HG03135 (cell line): ENCODE measurements at regions not wholly inside any gene's neighbourhood (a gene's known extent, or its start where the extent isn't known, plus 50 kb on each side); places are given as distances from the start of the nearest gene placed in this dataset.
"Not testable (repeated sequence)": the region's sequence is repeated elsewhere in the genome, so short reads cannot be mapped to it uniquely, and the experiment has no call there.

Experiments
- ATAC-seq: cut with Tn5 transposase; IDR thresholded peaks from one replicate; pipeline ENCODE4 v1.9.1; 2021; ENCODE audit warnings: mild to moderate bottlenecking, moderate library complexity; ENCODE audit not compliant: unreplicated experiment

DNA sequence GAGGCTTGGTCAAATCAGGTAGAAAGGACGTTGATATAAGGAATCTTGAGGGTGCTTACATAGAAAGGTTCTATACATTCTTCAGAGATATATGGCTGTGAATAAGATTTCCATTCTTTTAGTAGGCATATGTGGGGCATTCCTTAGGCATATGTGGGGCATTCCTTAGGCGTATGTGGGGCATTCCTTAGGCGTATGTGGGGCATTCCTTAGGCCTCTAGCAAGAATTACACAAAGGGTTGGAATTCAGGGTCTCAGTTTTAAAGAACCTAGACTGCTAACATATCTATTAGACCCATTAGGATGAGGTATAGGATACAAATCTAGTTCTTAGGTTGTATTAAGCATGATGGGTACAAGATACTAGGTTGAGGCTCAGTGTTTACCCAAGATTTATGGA, 607.8 kb downstream of the SI start:
- ATAC-seq: no peak

DNA sequence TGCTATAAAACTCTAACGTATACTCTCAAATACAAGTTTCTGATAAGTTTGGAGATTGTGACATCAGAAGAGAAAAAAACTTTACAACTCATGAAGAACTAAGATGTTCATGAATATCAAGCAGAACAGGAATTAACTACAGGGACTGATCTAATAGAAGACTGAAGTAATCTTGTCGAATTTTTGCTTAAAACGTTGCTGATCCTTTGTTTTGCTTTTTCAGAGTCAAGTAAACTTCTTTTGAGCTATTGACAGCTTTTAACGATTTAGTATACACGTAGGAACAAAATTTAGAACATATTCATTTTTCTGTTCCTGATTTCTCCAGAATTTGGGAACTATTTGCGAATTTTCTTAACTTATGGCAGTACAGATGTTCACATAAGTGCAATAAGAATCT, 610.2 kb downstream of the SI start:
- no peak for ATAC-seq

DNA sequence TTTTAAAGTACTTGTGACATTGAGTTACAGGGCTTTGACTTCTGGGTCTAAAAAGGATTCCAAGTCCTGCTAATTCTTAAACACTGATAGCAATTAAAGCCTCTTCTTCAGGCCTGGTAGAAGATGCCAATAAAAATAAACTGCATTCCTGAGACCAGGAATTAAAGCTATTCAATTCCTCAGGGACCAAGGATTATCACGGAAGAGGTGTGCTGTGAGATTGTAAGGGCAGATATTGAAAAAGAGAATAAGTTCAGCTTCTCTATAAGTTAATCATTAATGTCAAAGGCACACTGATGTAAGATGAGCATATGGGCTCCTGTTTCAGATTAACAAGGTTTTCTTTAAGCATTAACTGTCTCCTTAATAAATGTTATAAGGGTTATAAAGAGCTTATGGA, 611.3 kb downstream of the SI start:
- ATAC-seq: no peak

DNA sequence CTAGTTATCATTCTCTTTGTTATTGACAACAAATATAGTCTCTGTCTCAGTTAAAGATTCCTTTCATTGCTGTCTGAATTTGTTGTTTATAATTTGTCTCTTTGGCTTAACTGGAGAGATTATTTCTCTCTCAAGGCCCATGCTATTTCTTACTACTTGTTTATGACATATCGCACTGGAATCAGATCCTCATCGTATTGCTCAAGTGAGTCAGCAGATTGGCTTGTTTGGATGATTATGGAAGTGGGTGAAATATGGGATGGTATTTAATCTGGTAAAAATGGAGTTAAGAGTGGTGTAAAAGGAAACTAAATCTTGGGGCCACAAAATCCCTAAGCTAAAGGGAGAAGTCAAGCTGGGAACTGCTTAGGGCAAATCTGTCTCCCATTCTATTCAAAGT, 613.1 kb downstream of the SI start:
- no peak for ATAC-seq

DNA sequence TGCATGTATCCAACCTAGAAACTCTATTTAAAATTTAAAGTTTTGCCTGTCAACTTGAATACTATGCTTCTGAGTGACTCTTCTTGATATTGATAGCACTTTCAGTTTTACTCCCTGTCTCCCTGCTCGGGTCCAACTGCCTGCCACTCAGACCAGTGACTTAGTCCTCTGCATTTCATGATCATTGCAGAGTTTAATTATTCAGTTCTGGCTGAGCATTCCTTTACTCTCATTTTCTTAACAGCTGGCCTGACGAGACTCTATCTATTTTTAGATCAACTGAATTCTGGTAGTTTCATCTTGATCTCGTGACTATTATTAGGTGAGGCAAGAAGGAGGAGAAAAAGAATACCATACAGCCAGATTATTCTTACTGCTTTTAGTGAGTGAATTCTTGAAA, 617.4 kb downstream of the SI start:
- ATAC-seq: no peak

DNA sequence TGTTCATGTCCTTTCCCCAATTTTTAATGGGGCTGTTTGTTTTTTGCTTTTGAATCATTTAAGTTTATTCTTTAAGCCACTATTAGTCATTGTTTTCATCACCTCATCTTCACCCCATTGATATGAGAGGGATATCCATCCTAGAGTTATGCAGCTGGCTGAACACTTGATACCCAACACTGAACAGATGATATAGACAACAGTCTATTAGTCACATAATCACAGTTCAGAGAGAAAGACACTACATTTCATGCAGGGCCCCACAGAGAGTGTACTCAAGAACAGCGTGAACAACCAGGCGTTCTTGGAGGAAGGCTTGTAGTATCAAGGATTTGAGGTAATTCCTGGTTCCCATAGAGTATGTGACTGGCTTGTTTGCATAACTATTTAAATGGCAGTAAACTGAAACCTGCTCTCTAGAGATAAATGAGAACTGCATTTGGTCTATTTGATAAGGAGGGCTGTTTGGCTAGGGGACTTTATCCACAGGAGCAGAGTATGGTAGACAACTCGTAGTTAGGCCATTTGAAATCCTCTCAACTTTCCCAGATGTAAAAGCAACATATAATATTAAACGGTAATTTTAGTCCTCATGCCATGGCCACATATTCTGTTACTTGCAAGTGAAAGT, 618.7 kb downstream of the SI start:
- ATAC-seq: no peak

DNA sequence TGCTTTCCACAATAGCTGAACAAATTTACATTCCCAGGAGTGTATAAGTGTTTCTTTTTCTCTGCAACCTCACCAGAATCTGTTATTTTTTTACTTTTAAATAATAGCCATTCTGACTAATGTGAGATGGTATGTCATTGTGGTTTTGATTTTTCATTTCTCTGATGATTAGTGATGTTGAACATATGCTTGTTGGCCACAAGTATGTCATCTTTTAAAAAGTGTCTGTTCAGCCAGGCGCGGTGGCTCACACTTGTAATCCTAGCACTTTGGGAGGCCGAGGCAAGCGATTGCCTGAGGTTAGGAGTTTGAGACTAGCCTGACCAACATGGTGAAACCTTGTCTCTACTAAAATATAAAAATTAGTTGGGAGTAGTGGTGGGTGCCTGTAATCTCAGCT, 619.3 kb downstream of the SI start:
- ATAC-seq: no peak

DNA sequence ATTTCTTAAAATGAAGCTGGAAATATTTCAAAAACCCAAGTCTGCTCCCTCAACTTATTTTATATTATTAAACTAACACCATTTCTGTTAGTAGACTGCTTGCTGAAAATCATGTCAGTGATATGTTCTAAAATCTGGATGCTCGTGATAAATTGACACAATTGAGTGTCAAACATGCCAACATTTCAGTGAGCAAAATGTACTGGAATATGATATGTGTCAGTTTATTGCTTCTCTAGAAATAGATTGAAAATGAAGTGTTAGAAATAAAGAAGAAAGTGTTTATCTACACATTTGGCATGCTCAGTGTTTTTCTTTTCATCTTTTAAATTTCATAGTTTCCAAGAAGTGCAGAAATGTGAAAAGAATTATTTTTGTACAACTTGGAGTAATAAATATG, 624.6 kb downstream of the SI start:
- ATAC-seq: no peak

DNA sequence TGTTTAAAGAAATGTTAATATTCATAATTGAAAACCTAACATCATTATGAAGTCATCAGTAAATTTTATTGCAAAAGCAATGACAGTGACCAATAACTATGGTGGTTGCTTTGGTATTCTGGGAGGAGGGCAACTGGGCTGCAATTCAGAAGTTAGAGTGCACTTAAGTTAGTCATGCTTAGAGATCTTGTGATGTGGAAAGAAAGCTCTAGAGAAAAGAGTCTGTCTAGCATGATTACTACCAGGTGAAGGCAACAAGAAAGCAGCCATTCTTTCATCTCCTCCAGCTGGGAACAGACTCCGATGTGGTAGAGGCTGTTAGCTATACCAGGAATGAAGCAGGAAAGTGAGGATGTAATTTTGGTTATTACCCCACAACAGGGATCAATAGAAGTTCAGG, 625.6 kb downstream of the SI start:
- no peak for ATAC-seq

DNA sequence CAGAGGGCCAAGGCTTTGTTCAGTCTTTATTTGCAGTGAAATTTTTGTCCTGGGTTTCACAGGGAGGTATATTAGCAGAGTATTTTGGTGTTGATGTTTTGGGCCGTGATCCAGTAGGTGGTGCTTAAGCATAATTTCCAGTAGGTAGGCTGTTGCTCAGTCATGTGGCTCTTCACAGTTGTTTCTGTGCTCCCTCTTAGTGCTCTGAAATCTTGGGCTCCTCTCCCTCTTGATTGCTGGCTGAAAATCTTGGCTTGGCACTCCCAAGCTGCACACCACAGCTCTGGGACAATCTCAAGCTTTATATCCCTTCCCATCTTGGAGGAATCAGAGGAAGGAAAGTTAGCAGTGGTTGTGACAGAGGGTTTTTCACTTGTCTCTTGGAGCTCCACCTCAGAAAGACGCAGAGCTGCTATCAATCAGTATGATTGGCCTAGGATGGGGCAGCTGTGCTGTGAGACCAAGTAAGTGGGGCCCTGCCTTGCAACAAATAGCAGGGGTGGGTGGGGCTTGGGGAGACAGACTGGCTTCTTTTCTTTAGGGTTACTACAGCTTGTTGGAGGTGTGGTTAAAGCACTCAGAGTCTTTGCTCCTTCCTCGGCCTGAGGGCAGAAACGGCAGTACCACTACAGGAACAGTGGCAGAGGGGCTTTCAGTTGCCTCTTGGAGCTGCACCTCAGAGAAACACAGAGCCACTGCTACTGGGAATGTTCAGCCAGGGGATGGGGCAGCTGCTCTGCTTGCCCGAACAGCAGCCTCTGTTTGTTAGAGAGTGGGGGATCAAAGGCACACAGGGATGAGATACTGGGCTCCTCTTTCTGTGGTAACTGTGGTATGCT, 627.0 kb downstream of the SI start:
- no peak for ATAC-seq

DNA sequence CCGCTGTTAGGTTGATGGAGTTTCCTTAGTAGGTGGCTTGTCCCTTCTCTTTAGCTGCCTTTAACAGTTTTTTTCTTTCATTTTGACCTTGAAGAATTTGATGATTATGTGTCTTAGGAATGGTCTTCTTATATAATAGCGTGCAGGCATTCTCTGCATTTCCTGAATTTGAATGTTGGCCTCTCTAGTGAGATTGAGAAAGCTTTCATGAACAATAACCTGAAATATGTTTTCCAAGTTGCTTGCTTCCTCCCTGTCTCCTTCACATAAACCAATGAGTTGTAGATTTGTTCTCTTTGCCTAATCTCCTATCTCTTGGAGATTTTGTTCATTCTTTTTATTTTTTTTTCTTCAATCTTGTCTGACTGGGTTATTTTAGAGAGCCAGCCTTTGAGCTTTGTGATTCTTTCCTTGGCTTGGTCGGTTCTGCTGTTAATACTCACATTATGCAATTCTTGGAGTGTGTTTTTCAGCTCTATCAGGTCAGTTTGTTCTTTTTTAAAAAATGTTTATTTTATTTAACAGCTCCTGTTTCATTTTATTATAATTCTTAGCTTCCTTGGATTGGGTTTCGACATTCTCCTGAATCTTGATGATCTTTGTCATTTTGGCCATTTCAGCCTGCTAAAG, 627.9 kb downstream of the SI start:
- no peak for ATAC-seq

DNA sequence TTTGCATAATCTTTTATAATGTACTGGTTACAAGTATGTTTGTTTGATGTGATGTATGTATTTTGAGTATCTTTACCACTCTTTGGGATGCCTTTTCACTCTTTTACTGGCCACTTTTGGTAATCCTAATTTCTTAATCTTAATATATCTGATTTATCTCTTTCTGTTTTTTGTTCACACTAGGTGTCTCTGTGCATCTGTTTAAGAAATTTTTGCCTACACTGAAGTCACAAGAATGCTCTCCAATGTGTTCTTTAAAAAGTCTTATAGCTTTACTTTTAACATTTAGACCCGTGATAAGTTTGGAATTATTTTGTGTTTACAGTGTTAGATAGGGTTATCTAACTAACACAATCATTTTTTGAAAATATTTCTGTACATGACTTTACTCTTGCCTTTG, 659.1 kb downstream of the SI start:
- no peak for ATAC-seq

DNA sequence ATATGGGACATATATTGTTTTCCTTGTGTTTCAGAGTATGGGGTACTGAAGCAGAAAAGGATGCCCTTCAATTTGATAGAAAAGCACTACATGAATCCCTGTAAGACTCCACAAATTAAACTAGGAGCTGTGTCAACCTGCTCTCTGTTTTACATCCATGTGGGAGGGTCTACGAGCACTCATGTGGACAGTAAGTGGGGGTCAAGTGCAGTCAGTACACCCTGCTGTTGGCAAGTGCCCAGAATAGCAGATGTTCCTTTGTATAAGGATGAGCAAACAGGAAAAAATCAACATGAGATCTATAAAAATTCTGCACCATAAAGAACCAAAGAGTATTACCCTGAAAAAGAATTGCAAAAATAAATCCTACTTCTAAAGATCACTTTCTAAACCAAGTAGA, 659.9 kb downstream of the SI start:
- ATAC-seq: no peak

DNA sequence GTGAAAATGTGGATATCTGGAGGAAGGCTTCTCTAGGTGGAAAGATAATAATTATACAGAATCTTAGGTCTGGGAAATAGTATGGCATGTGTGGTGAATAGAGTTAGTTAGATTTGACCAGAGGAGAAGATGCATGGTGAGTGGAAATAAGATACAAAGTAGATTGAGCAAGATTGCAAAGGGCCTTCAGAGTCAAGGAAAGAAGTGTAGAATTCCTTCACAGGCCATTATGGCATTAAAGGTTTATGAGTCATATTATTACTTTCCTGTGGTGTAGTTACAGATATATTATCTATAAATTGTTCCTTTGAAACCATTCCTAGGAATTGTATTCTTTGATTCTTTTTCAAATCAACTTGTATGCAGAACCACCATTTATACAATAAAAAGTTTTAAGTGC, 660.3 kb downstream of the SI start:
- ATAC-seq: no peak

DNA sequence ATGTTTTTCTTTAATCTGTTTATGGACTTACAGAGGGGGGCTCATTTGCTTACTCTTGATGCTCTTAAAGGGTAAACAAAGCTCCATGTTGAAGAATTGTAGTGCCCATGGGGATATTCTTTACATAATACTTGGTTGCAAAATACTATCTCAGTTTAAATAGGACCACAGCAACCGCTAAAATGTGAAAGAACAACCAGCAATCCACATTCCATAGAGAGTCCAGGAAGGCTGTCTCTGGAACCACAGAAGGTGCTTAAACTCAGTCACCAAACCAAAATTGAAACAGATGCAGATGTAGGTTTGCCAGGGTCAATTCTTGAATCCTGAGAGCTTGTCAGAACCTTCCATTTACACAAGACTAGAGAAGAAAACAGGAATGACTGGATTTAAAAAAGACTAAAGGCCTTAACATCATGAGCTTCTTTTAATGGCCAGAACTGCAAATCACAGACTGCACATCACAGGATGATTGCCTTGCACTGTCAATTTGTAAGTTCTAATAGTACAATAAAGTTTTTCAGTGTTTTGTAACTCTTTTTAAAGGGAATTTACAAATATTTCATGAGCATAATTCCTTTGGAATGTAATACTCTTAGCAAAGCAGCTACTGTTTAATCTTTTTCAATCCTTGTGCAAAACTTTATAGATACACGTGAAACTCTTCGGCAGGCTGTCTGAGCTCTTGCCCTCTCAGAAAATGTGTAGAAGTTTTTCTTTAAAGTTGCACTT, 661.6 kb downstream of the SI start:
- no peak for ATAC-seq

DNA sequence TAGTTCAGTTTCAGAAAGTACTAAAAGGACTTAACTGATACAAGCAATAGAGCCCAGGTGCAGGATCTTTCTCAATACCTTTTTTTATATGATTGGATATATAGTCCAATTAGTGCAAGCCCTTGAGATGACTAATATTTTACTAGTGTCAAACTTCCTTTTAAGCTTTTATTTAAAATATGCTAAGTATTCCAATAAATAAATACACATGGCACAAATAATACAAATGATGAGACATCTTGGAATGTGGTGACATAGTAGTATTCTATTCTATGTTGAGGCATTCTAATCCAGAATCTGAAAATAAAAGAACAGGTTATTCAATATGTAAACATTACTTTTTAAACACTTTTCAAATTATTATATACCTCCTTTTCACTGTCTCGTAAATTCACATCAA, 670.0 kb downstream of the SI start:
- no peak for ATAC-seq

DNA sequence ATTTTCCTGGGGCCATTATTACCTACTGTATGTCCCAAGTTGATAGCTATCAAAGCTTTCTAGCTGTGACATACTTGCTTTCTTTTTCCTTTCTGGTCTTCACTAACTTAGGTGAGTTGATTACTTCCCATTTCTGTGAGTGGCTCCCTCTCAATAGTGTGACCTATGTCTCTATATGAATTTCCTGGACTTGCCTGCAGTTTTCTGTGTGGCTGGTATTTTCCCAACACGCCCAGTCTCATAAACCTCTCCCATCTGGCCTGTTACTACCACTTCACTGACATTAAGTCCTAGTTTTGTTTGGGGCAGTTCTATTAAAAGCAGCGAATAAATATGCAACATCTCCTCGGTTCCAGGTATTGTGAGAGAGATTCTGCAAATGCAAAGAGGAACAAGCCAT, 671.2 kb downstream of the SI start:
- ATAC-seq: no peak

DNA sequence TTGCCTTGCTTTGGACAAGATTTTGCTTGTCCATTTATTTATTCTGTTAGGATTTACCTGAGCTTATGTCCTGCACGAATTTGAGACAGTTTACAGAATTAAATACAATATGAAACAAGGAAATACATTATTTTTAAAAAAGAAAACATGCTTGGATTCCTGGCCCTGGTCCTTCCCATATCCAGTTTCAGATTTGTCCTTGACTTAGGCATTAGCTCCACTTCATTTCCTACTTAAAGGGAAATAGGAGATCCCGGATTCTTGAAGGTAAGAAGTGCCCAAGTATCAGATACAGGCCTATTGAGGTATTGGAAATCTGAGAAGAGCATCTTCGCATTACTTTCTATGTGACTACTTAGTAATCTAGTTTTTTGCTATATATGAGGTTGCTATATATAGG, 672.0 kb downstream of the SI start:
- ATAC-seq: no peak

DNA sequence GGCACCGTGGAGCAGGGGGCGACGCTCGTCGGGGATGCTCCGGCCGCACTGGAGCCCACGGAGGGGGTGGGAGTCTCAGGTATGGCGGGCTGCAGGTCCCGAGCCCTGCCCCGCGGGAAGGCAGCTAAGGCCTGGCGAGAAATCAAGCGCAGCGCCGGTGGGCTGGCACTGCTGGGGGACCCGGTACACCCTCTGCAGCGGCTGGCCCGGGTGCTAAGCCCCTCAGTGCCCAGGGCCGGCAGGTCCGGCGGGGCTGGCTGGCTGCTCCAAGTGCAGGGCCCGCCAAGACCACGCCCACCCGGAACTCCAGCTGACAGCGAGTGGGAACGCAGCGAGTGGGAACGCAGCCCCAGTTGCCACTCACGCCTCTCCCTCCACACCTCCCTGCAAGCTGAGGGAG, 676.4 kb downstream of the SI start:
- ATAC-seq: no peak

DNA sequence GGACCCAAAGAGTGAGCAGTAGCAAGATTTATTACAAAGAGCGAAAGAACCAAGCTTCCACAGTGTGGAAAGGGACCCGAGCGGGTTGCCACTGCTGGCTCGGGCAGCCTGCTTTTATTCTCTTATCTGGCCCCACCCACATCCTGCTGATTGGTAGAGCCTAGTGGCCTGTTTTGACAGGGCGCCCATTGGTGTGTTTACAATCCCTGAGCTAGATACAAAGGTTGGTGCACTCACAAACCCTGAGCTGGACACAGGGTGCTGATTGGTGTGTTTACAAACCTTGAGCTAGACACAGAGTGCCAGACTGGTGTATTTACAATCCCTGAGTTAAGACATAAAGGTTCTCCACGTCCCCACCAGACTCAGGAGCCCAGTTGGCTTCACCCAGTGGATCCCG, 676.9 kb downstream of the SI start:
- ATAC-seq: not testable (repeated sequence)

DNA sequence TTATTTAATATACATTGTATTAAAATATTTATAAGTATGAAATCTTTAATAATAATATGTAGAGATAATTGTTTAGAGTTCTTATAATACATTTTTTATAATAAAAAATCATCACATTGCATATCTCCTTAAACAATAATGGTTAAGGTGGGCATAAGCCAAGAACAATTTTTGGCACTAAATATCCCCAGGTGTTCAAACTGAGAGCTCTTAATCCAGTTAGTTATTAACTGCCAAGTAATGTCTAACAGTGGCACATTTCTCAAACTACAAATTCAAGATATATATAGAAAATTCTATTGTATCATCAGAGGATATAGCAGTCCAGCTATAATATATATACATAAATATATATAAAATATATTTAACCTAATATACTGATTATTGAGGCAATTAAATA, 680.8 kb downstream of the SI start:
- ATAC-seq: no peak

DNA sequence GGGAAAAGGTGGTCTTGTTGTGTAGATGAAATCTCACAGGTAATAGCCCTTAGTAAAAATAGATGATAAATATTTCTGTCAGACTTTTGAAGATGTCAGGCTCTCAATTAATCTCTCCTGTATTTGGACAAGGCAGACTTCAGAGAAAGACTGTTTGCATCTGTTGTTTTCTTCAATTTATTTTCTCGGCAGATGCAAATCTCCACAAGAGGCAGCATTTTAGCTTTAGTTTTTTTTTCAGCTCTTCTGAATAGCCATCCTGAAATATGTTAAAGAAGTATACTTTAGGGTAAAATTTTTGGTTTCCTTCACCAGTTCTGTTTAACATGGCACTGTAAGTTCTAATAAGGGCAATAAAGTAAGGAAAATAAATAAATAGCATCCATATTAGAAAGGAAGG, 685.1 kb downstream of the SI start:
- ATAC-seq: no peak
